ENCODE measurements at regions not wholly inside any gene's neighbourhood (a gene's known extent, or its start where the extent isn't known, plus 50 kb on each side); places are given as distances from the start of the nearest gene placed in this dataset.

- no peaks in the 10 kb centered on the region for H3K4me1 ChIP-seq (ENCODE audit: insufficient read depth, low read length)
- no peaks in the 10 kb centered on the region for H4K20me1 ChIP-seq (ENCODE audit: insufficient read depth, low read length)
- no peak overlapping the region for H2AFZ ChIP-seq (ENCODE audit: low read depth, low read length)
- ATAC-seq (ENCODE audit: insufficient read depth, low read depth) = no peak
- H3K4me2 ChIP-seq (ENCODE audit: insufficient read depth, low read length) = no peak overlapping the region
- H3K9me3 ChIP-seq (ENCODE audit: insufficient read depth, low read length, severe bottlenecking) = no peaks in the 10 kb centered on the region
- no peak overlapping the region for H3K4me3 ChIP-seq (ENCODE audit: low read depth in 1 of 2, low read length in 2 of 2)
- H3K9ac ChIP-seq (ENCODE audit: low read depth, low read length) = no peak overlapping the region
- H3K27ac ChIP-seq (ENCODE audit: low read length) = no peak overlapping the region
- no peaks in the 10 kb centered on the region for H3K27me3 ChIP-seq (ENCODE audit: insufficient read depth, low read length, poor library complexity)
- no peaks in the 10 kb centered on the region for H3K36me3 ChIP-seq (ENCODE audit: insufficient read depth, low read length)
- no peaks in the 10 kb centered on the region for H3K79me2 ChIP-seq (ENCODE audit: insufficient read depth, low read length)
- TF ChIP-seq EZH2 (IDR thresholded peaks at IDR 0.05; ENCODE audit: borderline replicate concordance, low read depth, low read length, severe bottlenecking) (no peak), CTCF (IDR thresholded peaks at IDR 0.05; ENCODE audit: borderline replicate concordance, extremely low read depth, low read length, poor library complexity, severe bottlenecking) (no peak)
- DNase-seq = no peak
Observed at GRCh38 chr3:139130390-139131140, 85.9 kb upstream of the PRR23C start.

GRCh38 chr3:139131951-139132350, 87.3 kb upstream of the PRR23C start:
- H3K36me3 ChIP-seq (ENCODE audit: insufficient read depth, low read length) = no peaks in the 10 kb centered on the region
- no peak for DNase-seq
- no peak for ATAC-seq (ENCODE audit: insufficient read depth, low read depth)
- H3K27ac ChIP-seq (ENCODE audit: low read length) = no peak overlapping the region
- no peaks in the 10 kb centered on the region for H3K79me2 ChIP-seq (ENCODE audit: insufficient read depth, low read length)
- no peak overlapping the region for H2AFZ ChIP-seq (ENCODE audit: low read depth, low read length)
- no peak for TF ChIP-seq EZH2 (IDR thresholded peaks at IDR 0.05; ENCODE audit: borderline replicate concordance, low read depth, low read length, severe bottlenecking)
- no peak for TF ChIP-seq CTCF (IDR thresholded peaks at IDR 0.05; ENCODE audit: borderline replicate concordance, extremely low read depth, low read length, poor library complexity, severe bottlenecking)
- no peaks in the 10 kb centered on the region for H4K20me1 ChIP-seq (ENCODE audit: insufficient read depth, low read length)
- H3K4me3 ChIP-seq (ENCODE audit: low read depth in 1 of 2, low read length in 2 of 2) = no peak overlapping the region
- H3K4me1 ChIP-seq (ENCODE audit: insufficient read depth, low read length) = no peaks in the 10 kb centered on the region
- H3K4me2 ChIP-seq (ENCODE audit: insufficient read depth, low read length) = no peak overlapping the region
- H3K27me3 ChIP-seq (ENCODE audit: insufficient read depth, low read length, poor library complexity) = no peaks in the 10 kb centered on the region
- H3K9me3 ChIP-seq (ENCODE audit: insufficient read depth, low read length, severe bottlenecking) = no peaks in the 10 kb centered on the region
- no peak overlapping the region for H3K9ac ChIP-seq (ENCODE audit: low read depth, low read length)

- no peaks in the 10 kb centered on the region for H3K79me2 ChIP-seq (ENCODE audit: insufficient read depth, low read length)
- no peaks in the 10 kb centered on the region for H3K9me3 ChIP-seq (ENCODE audit: insufficient read depth, low read length, severe bottlenecking)
- H3K4me2 ChIP-seq (ENCODE audit: insufficient read depth, low read length) = no peak overlapping the region
- no peak overlapping the region for H3K9ac ChIP-seq (ENCODE audit: low read depth, low read length)
- H2AFZ ChIP-seq (ENCODE audit: low read depth, low read length) = no peak overlapping the region
- no peaks in the 10 kb centered on the region for H3K36me3 ChIP-seq (ENCODE audit: insufficient read depth, low read length)
- ATAC-seq (ENCODE audit: insufficient read depth, low read depth) = no peak
- H4K20me1 ChIP-seq (ENCODE audit: insufficient read depth, low read length) = no peaks in the 10 kb centered on the region
- no peak overlapping the region for H3K4me3 ChIP-seq (ENCODE audit: low read depth in 1 of 2, low read length in 2 of 2)
- no peak overlapping the region for H3K27ac ChIP-seq (ENCODE audit: low read length)
- H3K27me3 ChIP-seq (ENCODE audit: insufficient read depth, low read length, poor library complexity) = no peaks in the 10 kb centered on the region
- no peak for DNase-seq
- TF ChIP-seq EZH2 (IDR thresholded peaks at IDR 0.05; ENCODE audit: borderline replicate concordance, low read depth, low read length, severe bottlenecking) (no peak), CTCF (IDR thresholded peaks at IDR 0.05; ENCODE audit: borderline replicate concordance, extremely low read depth, low read length, poor library complexity, severe bottlenecking) (no peak)
- H3K4me1 ChIP-seq (ENCODE audit: insufficient read depth, low read length) = no peaks in the 10 kb centered on the region
Observed at GRCh38 chr3:139132976-139133375, 88.3 kb upstream of the PRR23C start.

Data from DND-41 (cell line).